ENCODE measurements at regions not wholly inside any gene's neighbourhood (a gene's known extent, or its start where the extent isn't known, plus 50 kb on each side); places are given as distances from the start of the nearest gene placed in this dataset.

- DNase-seq (ENCODE audit: low spot score) = peak; percentile 83
- Histone ChIP-seq H3K4me3 (ENCODE audit: severe bottlenecking) (peak overlapping the region; percentile 2), H3K4me1 (ENCODE audit: insufficient read depth, poor library complexity, severe bottlenecking) (peaks cover 14% of the 10 kb centered on the region), H3K36me3 (ENCODE audit: low read depth) (no peaks in the 10 kb centered on the region), H3K9me3 (ENCODE audit: severe bottlenecking) (no peaks in the 10 kb centered on the region), H3K27me3 (ENCODE audit: insufficient read depth, poor library complexity, severe bottlenecking) (no peaks in the 10 kb centered on the region), H3K27ac (ENCODE audit: poor library complexity, severe bottlenecking) (peak overlapping the region; percentile 86)
- peak; percentile 89 for ATAC-seq (ENCODE audit: low read depth)
- no peak for TF ChIP-seq CTCF (IDR thresholded peaks at IDR 0.05; ENCODE audit: poor library complexity, severe bottlenecking)
These were observed 74.3 kb downstream of the SAMD9 start for GRCh38 chr7:93043385-93043985.

DNA sequence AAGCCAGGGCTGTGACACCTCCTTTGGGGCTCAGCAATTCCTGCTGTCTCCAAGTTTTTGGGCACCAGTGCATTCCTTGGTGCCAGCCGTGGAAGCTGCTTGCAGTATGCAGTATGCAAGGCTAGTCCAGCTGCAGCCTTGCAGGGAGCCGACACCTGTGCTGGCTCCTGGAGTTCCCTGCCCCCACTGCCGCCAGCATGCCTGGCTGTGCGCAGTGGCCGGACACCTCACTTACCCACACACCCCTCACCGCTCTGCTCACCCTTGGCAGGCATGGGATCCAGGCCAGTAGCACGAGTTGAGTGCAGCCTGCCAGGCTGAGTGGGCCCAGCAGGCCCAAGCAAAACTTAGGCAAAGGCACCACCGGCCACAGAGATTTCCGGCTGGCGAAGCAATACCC, 77.4 kb downstream of the SAMD9 start:
- H3K27ac ChIP-seq (ENCODE audit: poor library complexity, severe bottlenecking) = no peak overlapping the region
- no peak for TF ChIP-seq CTCF (IDR thresholded peaks at IDR 0.05; ENCODE audit: poor library complexity, severe bottlenecking)
- no peaks in the 10 kb centered on the region for H3K36me3 ChIP-seq (ENCODE audit: low read depth)
- no peak for ATAC-seq (ENCODE audit: low read depth)
- H3K4me3 ChIP-seq (ENCODE audit: severe bottlenecking) = no peak overlapping the region
- DNase-seq (ENCODE audit: low spot score) = no peak
- H3K27me3 ChIP-seq (ENCODE audit: insufficient read depth, poor library complexity, severe bottlenecking) = no peaks in the 10 kb centered on the region
- no peaks in the 10 kb centered on the region for H3K9me3 ChIP-seq (ENCODE audit: severe bottlenecking)
- H3K4me1 ChIP-seq (ENCODE audit: insufficient read depth, poor library complexity, severe bottlenecking) = peaks cover 14% of the 10 kb centered on the region

DNA sequence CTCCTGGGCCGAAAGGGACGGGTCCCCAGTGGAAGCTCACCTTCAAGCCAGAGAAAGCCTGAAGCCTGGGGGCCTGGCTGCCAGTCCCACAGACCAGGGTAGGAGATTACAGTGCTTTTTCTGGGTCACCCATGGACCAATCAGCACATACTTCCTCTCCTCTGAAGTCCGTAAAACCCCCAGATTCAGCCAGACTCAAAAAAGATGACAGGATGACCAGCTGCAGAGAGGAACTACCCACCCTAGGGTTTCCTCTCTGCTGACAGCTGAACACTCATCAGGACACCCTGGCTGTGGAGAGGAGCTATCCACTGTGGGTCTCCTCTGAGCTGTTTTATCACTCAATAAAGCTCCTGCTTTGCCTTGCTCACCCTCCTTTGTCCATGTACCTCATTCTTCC, 78.0 kb downstream of the SAMD9 start:
- H3K4me1 ChIP-seq (ENCODE audit: insufficient read depth, poor library complexity, severe bottlenecking) = peaks cover 14% of the 10 kb centered on the region
- no peaks in the 10 kb centered on the region for H3K36me3 ChIP-seq (ENCODE audit: low read depth)
- no peaks in the 10 kb centered on the region for H3K9me3 ChIP-seq (ENCODE audit: severe bottlenecking)
- no peak overlapping the region for H3K27ac ChIP-seq (ENCODE audit: poor library complexity, severe bottlenecking)
- ATAC-seq (ENCODE audit: low read depth) (no peak), DNase-seq (ENCODE audit: low spot score) (no peak)
- TF ChIP-seq CTCF (IDR thresholded peaks at IDR 0.05; ENCODE audit: poor library complexity, severe bottlenecking) = no peak
- no peak overlapping the region for H3K4me3 ChIP-seq (ENCODE audit: severe bottlenecking)
- H3K27me3 ChIP-seq (ENCODE audit: insufficient read depth, poor library complexity, severe bottlenecking) = no peaks in the 10 kb centered on the region

GRCh38 chr7:93039282-93039681, 78.5 kb downstream of the SAMD9 start:
- Histone ChIP-seq H3K4me3 (ENCODE audit: severe bottlenecking) (no peak overlapping the region), H3K27ac (ENCODE audit: poor library complexity, severe bottlenecking) (peak overlapping the region; percentile 9), H3K27me3 (ENCODE audit: insufficient read depth, poor library complexity, severe bottlenecking) (no peaks in the 10 kb centered on the region), H3K9me3 (ENCODE audit: severe bottlenecking) (no peaks in the 10 kb centered on the region), H3K36me3 (ENCODE audit: low read depth) (no peaks in the 10 kb centered on the region), H3K4me1 (ENCODE audit: insufficient read depth, poor library complexity, severe bottlenecking) (peaks cover 11% of the 10 kb centered on the region)
- ATAC-seq (ENCODE audit: low read depth) = no peak
- no peak for DNase-seq (ENCODE audit: low spot score)
- no peak for TF ChIP-seq CTCF (IDR thresholded peaks at IDR 0.05; ENCODE audit: poor library complexity, severe bottlenecking)

DNA sequence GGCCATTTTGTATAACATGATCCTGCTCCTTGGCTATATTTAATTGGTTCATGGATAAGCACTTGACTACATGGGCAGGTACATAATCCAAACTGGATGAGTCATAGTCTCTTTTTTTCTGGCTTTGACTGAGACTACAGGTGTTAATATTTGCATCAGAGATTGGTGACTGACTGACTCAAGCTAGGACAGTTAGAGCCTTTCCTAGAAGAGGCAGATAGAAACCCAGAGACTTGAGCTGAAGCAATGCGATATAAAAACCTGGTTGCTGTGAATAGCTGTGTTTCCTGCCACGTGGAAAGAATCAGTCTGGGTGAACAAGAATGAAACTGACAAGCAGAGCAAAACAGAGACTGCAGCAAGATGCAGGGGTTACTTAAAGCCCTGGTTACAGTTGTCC, 81.0 kb downstream of the SAMD9 start:
- Histone ChIP-seq H3K9me3 (ENCODE audit: severe bottlenecking) (no peaks in the 10 kb centered on the region), H3K27ac (ENCODE audit: poor library complexity, severe bottlenecking) (no peak overlapping the region), H3K4me1 (ENCODE audit: insufficient read depth, poor library complexity, severe bottlenecking) (no peaks in the 10 kb centered on the region), H3K4me3 (ENCODE audit: severe bottlenecking) (no peak overlapping the region), H3K36me3 (ENCODE audit: low read depth) (no peaks in the 10 kb centered on the region), H3K27me3 (ENCODE audit: insufficient read depth, poor library complexity, severe bottlenecking) (no peaks in the 10 kb centered on the region)
- DNase-seq (ENCODE audit: low spot score) = no peak
- no peak for TF ChIP-seq CTCF (IDR thresholded peaks at IDR 0.05; ENCODE audit: poor library complexity, severe bottlenecking)
- ATAC-seq (ENCODE audit: low read depth) = peak; percentile 73

All from RWPE2 (cell line).